Activated effector memory CD4-positive, alpha-beta T cell treated with anti-CD3 and anti-CD28 coated beads, Interleukin-2, amount 50 U/mL, for 16 hours (primary cell): ENCODE measurements at regions not wholly inside any gene's neighbourhood (a gene's known extent, or its start where the extent isn't known, plus 50 kb on each side); places are given as distances from the start of the nearest gene placed in this dataset.

Source experiments
- DNase-seq: peaks from one replicate; pipeline ENCODE4 v3.0.0-alpha.2; 2020

- no peak for DNase-seq
These were observed 368.4 kb upstream of the SLC8A1 start for GRCh38 chr2:40820319-40820718.

- no peak for DNase-seq
These were observed 371.6 kb upstream of the SLC8A1 start for GRCh38 chr2:40823478-40823877.

GRCh38 chr2:40824278-40824677 lies 372.4 kb upstream of the SLC8A1 start:
- no peak for DNase-seq

GRCh38 chr2:40827392-40827791 lies 375.5 kb upstream of the SLC8A1 start:
- no peak for DNase-seq

- DNase-seq, result no peak
These were observed 379.5 kb upstream of the SLC8A1 start for GRCh38 chr2:40831321-40831873.

- DNase-seq, result no peak
These were observed 390.0 kb upstream of the SLC8A1 start for GRCh38 chr2:40841856-40842255.

- DNase-seq, result no peak
These were observed 392.7 kb upstream of the SLC8A1 start for GRCh38 chr2:40844353-40845277.

- DNase-seq, result no peak
These were observed 399.8 kb upstream of the SLC8A1 start for GRCh38 chr2:40851661-40852060.

GRCh38 chr2:40859617-40860016 lies 407.7 kb upstream of the SLC8A1 start:
- DNase-seq, result no peak

GRCh38 chr2:40867829-40868228 lies 415.9 kb upstream of the SLC8A1 start:
- no peak for DNase-seq

GRCh38 chr2:40872580-40872979 lies 420.7 kb upstream of the SLC8A1 start:
- DNase-seq, result no peak

- no peak for DNase-seq
These were observed 422.5 kb upstream of the SLC8A1 start for GRCh38 chr2:40874380-40874779.

- no peak for DNase-seq
These were observed 425.9 kb upstream of the SLC8A1 start for GRCh38 chr2:40877734-40878288.

GRCh38 chr2:40879305-40879704 lies 427.4 kb upstream of the SLC8A1 start:
- no peak for DNase-seq

GRCh38 chr2:40886100-40886499 lies 434.2 kb upstream of the SLC8A1 start:
- DNase-seq, result no peak

- no peak for DNase-seq
These were observed 434.8 kb upstream of the SLC8A1 start for GRCh38 chr2:40886655-40887054.

- DNase-seq, result no peak
These were observed 444.5 kb upstream of the SLC8A1 start for GRCh38 chr2:40896358-40896757.

GRCh38 chr2:40914666-40915065 lies 462.8 kb upstream of the SLC8A1 start:
- no peak for DNase-seq

- no peak for DNase-seq
These were observed 463.8 kb upstream of the SLC8A1 start for GRCh38 chr2:40915651-40916050.

GRCh38 chr2:40935349-40935748 lies 483.5 kb upstream of the SLC8A1 start:
- DNase-seq, result no peak

- no peak for DNase-seq
These were observed 485.4 kb upstream of the SLC8A1 start for GRCh38 chr2:40937284-40937683.

- no peak for DNase-seq
These were observed 501.5 kb upstream of the SLC8A1 start for GRCh38 chr2:40953341-40953740.

- no peak for DNase-seq
These were observed 503.2 kb upstream of the SLC8A1 start for GRCh38 chr2:40955042-40955441.

- no peak for DNase-seq
These were observed 503.7 kb upstream of the SLC8A1 start for GRCh38 chr2:40955635-40956034.
